ENCODE measurements at regions not wholly inside any gene's neighbourhood (a gene's known extent, or its start where the extent isn't known, plus 50 kb on each side); places are given as distances from the start of the nearest gene placed in this dataset.
"Not testable (repeated sequence)": the region's sequence is repeated elsewhere in the genome, so short reads cannot be mapped to it uniquely, and the experiment has no call there.

DNA sequence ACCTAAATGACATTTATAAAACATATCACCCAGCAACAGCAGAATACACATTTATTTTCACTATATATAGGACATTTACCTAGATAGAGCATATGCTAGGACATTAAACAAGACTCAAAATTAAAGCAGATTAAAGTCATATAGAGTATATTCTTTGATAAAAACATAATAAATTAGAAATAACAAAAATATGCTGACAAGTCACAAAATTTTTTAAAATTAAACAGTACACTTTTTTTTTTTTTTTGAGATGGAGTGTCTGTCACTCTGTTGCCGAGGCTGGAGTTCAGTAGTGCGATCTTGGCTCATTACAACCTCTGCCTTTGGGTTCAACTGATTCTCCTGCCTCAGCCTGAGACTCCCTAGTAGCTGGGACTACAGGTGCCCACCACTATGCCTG, 758.9 kb upstream of the NRXN1 start:
- no peaks in the 10 kb centered on the region for H3K9me3 ChIP-seq
- no peaks in the 10 kb centered on the region for H3K4me1 ChIP-seq
- TF ChIP-seq, protein P1, sequence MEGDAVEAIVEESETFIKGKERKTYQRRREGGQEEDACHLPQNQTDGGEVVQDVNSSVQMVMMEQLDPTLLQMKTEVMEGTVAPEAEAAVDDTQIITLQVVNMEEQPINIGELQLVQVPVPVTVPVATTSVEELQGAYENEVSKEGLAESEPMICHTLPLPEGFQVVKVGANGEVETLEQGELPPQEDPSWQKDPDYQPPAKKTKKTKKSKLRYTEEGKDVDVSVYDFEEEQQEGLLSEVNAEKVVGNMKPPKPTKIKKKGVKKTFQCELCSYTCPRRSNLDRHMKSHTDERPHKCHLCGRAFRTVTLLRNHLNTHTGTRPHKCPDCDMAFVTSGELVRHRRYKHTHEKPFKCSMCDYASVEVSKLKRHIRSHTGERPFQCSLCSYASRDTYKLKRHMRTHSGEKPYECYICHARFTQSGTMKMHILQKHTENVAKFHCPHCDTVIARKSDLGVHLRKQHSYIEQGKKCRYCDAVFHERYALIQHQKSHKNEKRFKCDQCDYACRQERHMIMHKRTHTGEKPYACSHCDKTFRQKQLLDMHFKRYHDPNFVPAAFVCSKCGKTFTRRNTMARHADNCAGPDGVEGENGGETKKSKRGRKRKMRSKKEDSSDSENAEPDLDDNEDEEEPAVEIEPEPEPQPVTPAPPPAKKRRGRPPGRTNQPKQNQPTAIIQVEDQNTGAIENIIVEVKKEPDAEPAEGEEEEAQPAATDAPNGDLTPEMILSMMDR (IDR thresholded peaks at IDR 0.05) = no peak
- ATAC-seq (no peak), DNase-seq (no peak)
- H3K36me3 ChIP-seq = no peaks in the 10 kb centered on the region
- no peak overlapping the region for H3K4me3 ChIP-seq
- intact Hi-C loops (cut with DNase I) = no loop called here
- H3K27ac ChIP-seq = no peak overlapping the region
- no peaks in the 10 kb centered on the region for H3K27me3 ChIP-seq (ENCODE audit: low read depth)

DNA sequence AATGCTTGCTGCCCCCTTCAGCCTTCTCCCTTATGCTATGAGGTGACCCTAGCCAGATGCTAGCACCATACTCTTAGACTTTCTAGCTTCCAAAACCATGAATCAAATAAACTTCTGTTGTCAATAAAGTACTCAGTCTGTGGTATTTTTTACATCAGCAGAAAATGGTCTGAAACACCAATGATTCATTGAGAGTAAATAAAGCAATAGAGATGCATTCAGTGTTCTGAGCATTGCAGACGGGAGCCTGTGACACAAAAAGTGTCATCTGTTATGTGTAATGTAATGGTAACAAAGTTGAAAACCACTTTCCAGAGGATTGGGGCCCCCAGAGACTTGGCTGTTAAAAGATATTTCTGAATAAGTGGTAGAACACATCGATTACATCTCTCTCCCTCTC, 758.0 kb upstream of the NRXN1 start:
- intact Hi-C loops (cut with DNase I) = no loop called here
- TF ChIP-seq, protein P1 (IDR thresholded peaks at IDR 0.05) = no peak
- H3K27ac ChIP-seq = no peak overlapping the region

DNA sequence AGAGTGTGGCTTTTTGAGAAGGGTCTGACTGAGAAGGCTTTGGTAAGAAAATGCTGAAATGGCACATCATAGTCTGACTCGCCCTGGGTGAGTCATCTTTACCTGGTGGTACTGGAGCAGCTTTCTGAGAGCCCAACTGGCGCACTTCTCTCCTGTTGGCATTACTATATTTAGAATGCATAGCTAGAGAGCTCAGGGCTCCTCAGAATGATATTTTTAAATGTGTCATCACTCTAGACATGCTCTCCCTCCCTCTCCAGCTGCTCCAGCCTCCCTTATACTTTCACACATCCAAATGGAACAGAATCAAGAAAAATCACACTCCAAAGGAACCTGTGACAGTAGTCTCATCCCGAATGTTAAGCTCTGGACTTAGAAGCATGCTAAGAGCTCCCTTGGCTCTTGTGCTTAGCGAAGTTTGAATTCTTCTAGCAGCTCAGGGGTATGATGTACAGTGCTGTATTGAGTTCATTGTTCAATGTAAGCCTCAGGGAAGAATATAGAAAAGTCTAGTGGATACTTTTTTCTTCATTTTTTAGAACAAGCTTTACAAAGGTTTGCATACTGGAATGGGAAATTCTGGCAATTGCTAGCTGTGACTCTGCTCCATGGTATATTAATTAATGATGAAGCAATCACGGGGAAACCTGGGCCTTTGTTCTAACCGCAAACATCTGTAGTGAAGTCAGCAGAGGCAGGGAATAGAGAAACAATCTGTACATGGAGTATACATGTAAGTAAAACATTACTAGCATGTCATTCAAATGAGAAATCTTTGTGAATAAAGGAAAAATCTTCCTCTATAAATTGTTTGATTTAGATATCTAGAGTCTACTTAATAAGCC, 751.2 kb upstream of the NRXN1 start:
- DNase-seq = no peak

More for the DNA sequence above, 758.0 kb upstream of the NRXN1 start:
- ATAC-seq = no peak
- Histone ChIP-seq H3K9me3 (no peaks in the 10 kb centered on the region), H3K27me3 (ENCODE audit: low read depth) (no peaks in the 10 kb centered on the region), H3K4me1 (no peaks in the 10 kb centered on the region), H3K4me3 (no peak overlapping the region), H3K36me3 (no peaks in the 10 kb centered on the region)
- no peak for DNase-seq

DNA sequence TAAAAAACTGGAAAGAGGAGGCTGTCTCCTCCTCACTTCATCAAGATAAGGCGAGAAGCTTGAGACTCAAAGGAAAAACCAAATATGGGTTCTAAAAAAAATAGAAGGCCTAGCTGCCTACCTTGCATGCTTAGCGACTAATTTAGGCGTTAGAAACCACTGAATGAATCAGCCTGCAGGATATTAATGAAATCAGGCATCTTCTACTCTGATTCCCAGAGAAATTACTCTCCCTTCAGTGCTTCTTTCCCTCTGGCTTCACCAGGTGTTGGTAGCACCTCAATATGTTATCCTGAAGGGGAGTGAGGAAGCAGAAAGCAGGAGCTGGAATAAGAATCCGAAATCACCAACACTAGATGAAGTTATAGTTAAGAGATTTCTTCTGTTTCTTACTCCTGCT, 749.8 kb upstream of the NRXN1 start:
- ATAC-seq (no peak), DNase-seq (no peak)
- no peaks in the 10 kb centered on the region for H3K36me3 ChIP-seq

More for the DNA sequence above, 751.2 kb upstream of the NRXN1 start:
- H3K9me3 ChIP-seq = no peaks in the 10 kb centered on the region
- H3K4me3 ChIP-seq = no peak overlapping the region
- no peaks in the 10 kb centered on the region for H3K36me3 ChIP-seq
- ATAC-seq = no peak
- TF ChIP-seq, protein P1 (IDR thresholded peaks at IDR 0.05) = no peak
- intact Hi-C loops (cut with DNase I) = no loop called here
- no peaks in the 10 kb centered on the region for H3K4me1 ChIP-seq
- no peak overlapping the region for H3K27ac ChIP-seq
- no peaks in the 10 kb centered on the region for H3K27me3 ChIP-seq (ENCODE audit: low read depth)

DNA sequence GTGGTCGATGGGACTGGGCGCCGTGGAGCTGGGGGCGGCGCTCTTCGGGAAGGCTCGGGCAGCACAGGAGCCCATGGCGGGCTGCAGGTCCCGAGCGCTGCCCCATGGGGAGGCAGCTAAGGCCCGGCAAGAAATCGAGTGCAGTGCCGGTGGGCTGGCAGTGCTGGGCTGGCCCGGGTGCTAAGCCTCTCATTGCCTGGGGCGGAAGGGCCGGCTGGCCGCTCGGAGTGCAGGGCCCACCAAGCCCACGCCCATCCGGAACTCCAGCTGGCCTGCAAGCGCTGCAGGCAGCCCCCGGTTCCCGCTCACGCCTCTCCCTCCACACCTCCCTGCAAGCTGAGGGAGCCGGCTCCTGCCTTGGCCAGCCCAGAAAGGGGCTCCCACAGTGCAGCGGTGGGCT, 748.4 kb upstream of the NRXN1 start:
- Histone ChIP-seq H3K9me3 (no peaks in the 10 kb centered on the region), H3K27me3 (ENCODE audit: low read depth) (no peaks in the 10 kb centered on the region), H3K36me3 (no peaks in the 10 kb centered on the region), H3K4me3 (no peak overlapping the region), H3K4me1 (no peaks in the 10 kb centered on the region), H3K27ac (no peak overlapping the region)
- TF ChIP-seq, protein P1 (IDR thresholded peaks at IDR 0.05) = no peak
- intact Hi-C loops (cut with DNase I) = no loop called here
- ATAC-seq (no peak), DNase-seq (no peak)

More for the DNA sequence above, 749.8 kb upstream of the NRXN1 start:
- Histone ChIP-seq H3K4me3 (no peak overlapping the region), H3K4me1 (no peaks in the 10 kb centered on the region), H3K27ac (no peak overlapping the region), H3K27me3 (ENCODE audit: low read depth) (no peaks in the 10 kb centered on the region), H3K9me3 (no peaks in the 10 kb centered on the region)
- intact Hi-C loops (cut with DNase I) = no loop called here
- TF ChIP-seq, protein P1 (IDR thresholded peaks at IDR 0.05) = no peak

DNA sequence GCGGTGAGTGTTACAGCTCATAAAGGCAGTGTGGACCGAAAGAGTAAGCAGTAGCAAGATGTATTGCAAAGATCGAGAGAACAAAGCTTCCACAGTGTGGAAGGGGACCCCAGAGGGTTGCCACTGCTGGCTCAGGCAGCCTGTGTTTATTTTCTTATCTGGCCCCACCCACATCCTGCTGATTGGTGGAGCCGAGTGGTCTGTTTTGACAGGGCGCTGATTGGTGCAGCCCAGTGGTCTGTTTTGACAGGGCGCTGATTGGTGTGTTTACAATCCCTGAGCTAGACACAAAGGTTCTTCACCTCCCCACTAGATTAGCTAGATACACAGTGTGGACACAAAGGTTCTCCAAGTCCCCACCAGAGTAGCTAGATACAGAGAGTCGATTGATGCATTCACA, 747.8 kb upstream of the NRXN1 start:
- H3K36me3 ChIP-seq; H3K27ac ChIP-seq; H3K4me1 ChIP-seq; intact Hi-C loops (cut with DNase I); DNase-seq; ATAC-seq; H3K27me3 ChIP-seq (ENCODE audit: low read depth); H3K9me3 ChIP-seq; H3K4me3 ChIP-seq: not testable (repeated sequence)
